NT2/D1 (cell line): ENCODE measurements at regions not wholly inside any gene's neighbourhood (a gene's known extent, or its start where the extent isn't known, plus 50 kb on each side); places are given as distances from the start of the nearest gene placed in this dataset.

Experiments used
- SUZ12 ChIP-seq: IDR thresholded peaks from 2 replicates; pipeline ENCODE4 v1.6.1; 2011; ENCODE audit not compliant: insufficient read length, insufficient read depth; ENCODE audit errors: extremely low read depth
- YY1 ChIP-seq: IDR thresholded peaks from 2 replicates; pipeline ENCODE4 v1.6.1; 2011; ENCODE audit not compliant: insufficient read length, insufficient read depth
- ZNF274 ChIP-seq: IDR thresholded peaks from 2 replicates; pipeline ENCODE4 v1.6.1; 2011; ENCODE audit warnings: mild to moderate bottlenecking, low read depth, low read length

- TF ChIP-seq SUZ12 (no peak), ZNF274 (no peak), YY1 (no peak)
These were observed 51.1 kb upstream of the TMEM170B start for GRCh38 chr6:11486486-11486885.
